PC-9 (cell line): ENCODE measurements at regions not wholly inside any gene's neighbourhood (a gene's known extent, or its start where the extent isn't known, plus 50 kb on each side); places are given as distances from the start of the nearest gene placed in this dataset.
"Not testable (repeated sequence)": the region's sequence is repeated elsewhere in the genome, so short reads cannot be mapped to it uniquely, and the experiment has no call there.

Experiments used
- BruUV-seq: library from RNA; stranded (reverse); fragments of 400-500 nt; replicated peaks from 2 replicates; lab custom pipeline; 2021; lab: Mats Ljungman, UMichigan
- CTCF ChIA-PET: fragments of 300-600 bp; sonication (Branson Sonifier 250); formaldehyde crosslinking; loops from one replicate; lab custom pipeline; 2022; ENCODE audit warnings: antibody characterized with exemption; lab: Charles Lee
- POLR2A ChIA-PET: fragments of 300-600 bp; sonication (Branson Sonifier 250); formaldehyde crosslinking; loops from one replicate; lab custom pipeline; 2022; ENCODE audit warnings: antibody characterized with exemption; ENCODE audit not compliant: unreplicated experiment; lab: Charles Lee
- DNase-seq, 2 experiments: peaks; one replicate each; pipeline versions ENCODE4 v3.0.0 to v3.0.0-alpha.2; 2015 to 2022; ENCODE audit warnings: mixed read lengths in 1 of 2
- H2AFZ ChIP-seq: fragments of 200-600 bp; sonication (generic); 2 replicates; pipeline ENCODE4 v1.8.1; 2017; ENCODE audit warnings: antibody characterized with exemption
- H3F3A ChIP-seq: fragments of 200-600 bp; sonication (generic); 2 replicates; pipeline ENCODE4 v1.8.1; 2017; ENCODE audit warnings: antibody characterized with exemption, mild to moderate bottlenecking, low read depth; ENCODE audit not compliant: insufficient read depth
- H3K27ac ChIP-seq: fragments of 200-600 bp; sonication (generic); 2 replicates; pipeline ENCODE4 v1.6.1; 2016; ENCODE audit warnings: mixed run types
- H3K27me3 ChIP-seq: fragments of 200-600 bp; sonication (generic); 2 replicates; pipeline ENCODE4 v1.6.1; 2016; ENCODE audit warnings: low read depth, mixed run types; ENCODE audit not compliant: insufficient read depth
- H3K36me3 ChIP-seq: fragments of 200-600 bp; sonication (generic); 2 replicates; pipeline ENCODE4 v1.6.1; 2016; ENCODE audit warnings: low read depth, mixed run types
- H3K4me1 ChIP-seq: fragments of 200-600 bp; sonication (generic); replicated peaks from 2 replicates; pipeline ENCODE4 v1.6.1; 2016; ENCODE audit warnings: mixed run types; ENCODE audit not compliant: insufficient read depth
- H3K4me2 ChIP-seq: fragments of 200-600 bp; sonication (generic); 2 replicates; pipeline ENCODE4 v1.6.1; 2017; ENCODE audit warnings: mixed run types
- H3K4me3 ChIP-seq: fragments of 200-600 bp; sonication (generic); 2 replicates; pipeline ENCODE4 v1.6.1; 2016; ENCODE audit warnings: mixed run types
- H3K79me2 ChIP-seq: fragments of 200-600 bp; sonication (generic); 2 replicates; pipeline ENCODE4 v1.6.1; 2017; ENCODE audit warnings: low read depth, mixed run types
- H3K9me2 ChIP-seq: fragments of 200-600 bp; sonication (generic); 2 replicates; pipeline ENCODE4 v1.8.1; 2017; ENCODE audit warnings: mild to moderate bottlenecking; ENCODE audit not compliant: insufficient read depth
- H3K9me3 ChIP-seq: fragments of 200-600 bp; sonication (generic); 2 replicates; pipeline ENCODE4 v1.8.1; 2016; ENCODE audit warnings: low read depth; ENCODE audit not compliant: insufficient read depth
- H4K20me1 ChIP-seq: fragments of 200-600 bp; sonication (generic); 2 replicates; pipeline ENCODE4 v1.8.1; 2017; ENCODE audit not compliant: insufficient read depth
- EZH2 ChIP-seq: fragments of 200-600 bp; sonication (generic); IDR thresholded peaks from 2 replicates; pipeline ENCODE4 v1.8.0; 2017; ENCODE audit warnings: antibody characterized with exemption, low read depth
- intact Hi-C: fragments of 100-400 bp; cut with micrococcal nuclease; formaldehyde crosslinking; loops from one replicate; pipeline ENCODE4 v1.10.0; 2022; ENCODE audit not compliant: unreplicated experiment
- TF ChIP-seq, protein P1 (sequence below): fragments of 200-600 bp; sonication (generic); conservative IDR thresholded peaks from 2 replicates; pipeline ENCODE4 v1.6.1; 2017; ENCODE audit warnings: mixed run types, antibody characterized with exemption, mild to moderate bottlenecking, moderate library complexity

DNA sequence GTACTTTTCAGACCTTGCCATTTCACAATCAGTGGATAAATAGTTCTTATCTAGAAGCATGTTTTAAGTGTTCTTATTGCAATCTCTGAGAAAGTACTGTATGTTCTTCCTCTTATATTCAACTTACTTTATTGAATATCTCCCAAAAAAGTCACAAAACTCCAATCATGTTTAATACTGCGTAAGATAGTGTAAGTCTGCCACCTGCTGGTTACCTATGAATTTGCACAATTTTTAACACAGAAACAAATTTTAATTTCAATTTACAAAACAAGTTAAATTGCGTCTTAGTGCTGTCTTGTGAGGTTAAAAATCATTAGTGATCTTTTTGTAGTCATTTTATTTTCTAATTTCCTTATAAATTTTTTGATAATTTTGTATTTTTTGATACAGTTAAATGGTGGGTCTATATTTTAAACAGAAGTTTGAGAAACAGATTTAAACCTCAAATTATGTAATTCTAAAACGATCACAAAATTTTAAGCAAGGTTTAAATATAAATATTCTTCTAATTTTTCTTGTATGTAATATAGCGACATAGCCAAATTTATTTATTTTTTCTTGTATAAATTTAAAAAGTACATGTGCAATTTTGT, 115.8 kb downstream of the EMB start:
- H3F3A ChIP-seq: no peaks in the 10 kb centered on the region
- H2AFZ ChIP-seq: no peak overlapping the region
- no TSS peak for BruUV-seq
- peaks cover 8% of the 10 kb centered on the region; the same call in 1 of the 2 replicates for H3K27me3 ChIP-seq
- POLR2A ChIA-PET: no interaction called here
- intact Hi-C loops: no loop called here
- CTCF ChIA-PET: no interaction called here
- no peaks in the 10 kb centered on the region for H3K9me3 ChIP-seq
- H4K20me1 ChIP-seq: no peaks in the 10 kb centered on the region
- H3K4me2 ChIP-seq: no peak overlapping the region
- H3K36me3 ChIP-seq: no peaks in the 10 kb centered on the region
- H3K79me2 ChIP-seq: no peaks in the 10 kb centered on the region
- TF ChIP-seq EZH2: no peak
- TF ChIP-seq, protein P1, sequence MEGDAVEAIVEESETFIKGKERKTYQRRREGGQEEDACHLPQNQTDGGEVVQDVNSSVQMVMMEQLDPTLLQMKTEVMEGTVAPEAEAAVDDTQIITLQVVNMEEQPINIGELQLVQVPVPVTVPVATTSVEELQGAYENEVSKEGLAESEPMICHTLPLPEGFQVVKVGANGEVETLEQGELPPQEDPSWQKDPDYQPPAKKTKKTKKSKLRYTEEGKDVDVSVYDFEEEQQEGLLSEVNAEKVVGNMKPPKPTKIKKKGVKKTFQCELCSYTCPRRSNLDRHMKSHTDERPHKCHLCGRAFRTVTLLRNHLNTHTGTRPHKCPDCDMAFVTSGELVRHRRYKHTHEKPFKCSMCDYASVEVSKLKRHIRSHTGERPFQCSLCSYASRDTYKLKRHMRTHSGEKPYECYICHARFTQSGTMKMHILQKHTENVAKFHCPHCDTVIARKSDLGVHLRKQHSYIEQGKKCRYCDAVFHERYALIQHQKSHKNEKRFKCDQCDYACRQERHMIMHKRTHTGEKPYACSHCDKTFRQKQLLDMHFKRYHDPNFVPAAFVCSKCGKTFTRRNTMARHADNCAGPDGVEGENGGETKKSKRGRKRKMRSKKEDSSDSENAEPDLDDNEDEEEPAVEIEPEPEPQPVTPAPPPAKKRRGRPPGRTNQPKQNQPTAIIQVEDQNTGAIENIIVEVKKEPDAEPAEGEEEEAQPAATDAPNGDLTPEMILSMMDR: peak; percentile 92
- no peak overlapping the region for H3K4me3 ChIP-seq
- no peaks in the 10 kb centered on the region for H3K4me1 ChIP-seq
- no peak for DNase-seq
- H3K9me2 ChIP-seq: no peaks in the 10 kb centered on the region
- no peak overlapping the region for H3K27ac ChIP-seq

DNA sequence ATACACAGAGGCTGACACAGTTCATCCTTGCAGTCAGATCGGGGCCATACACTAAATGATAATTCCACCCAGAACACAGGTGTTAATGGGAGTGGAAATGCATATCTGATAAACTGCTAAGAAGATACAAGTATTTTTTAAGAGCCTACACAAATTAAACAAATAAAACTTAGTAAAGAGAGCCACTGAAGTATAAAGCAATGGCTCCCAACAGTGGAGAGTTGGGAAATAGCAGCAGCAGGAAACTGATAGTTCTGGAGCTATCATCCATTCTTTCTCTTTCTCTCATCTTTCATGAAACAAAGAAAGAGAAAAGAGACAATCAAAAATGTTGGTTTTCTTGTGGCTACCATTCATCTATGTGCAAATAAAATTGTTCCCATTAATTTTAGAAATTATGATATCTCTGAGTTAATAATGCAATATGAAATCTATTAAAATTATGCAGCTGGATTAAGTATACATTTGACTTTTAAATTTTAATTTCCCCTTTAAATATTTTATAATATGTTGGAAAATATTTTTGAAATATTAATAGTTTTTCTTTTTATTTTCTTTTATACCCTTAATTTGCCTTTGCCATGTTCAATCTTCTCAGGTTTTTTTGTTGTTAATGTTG, 120.8 kb downstream of the EMB start:
- Histone ChIP-seq H3F3A (no peaks in the 10 kb centered on the region), H3K79me2 (no peaks in the 10 kb centered on the region), H3K27me3 (no peaks in the 10 kb centered on the region), H4K20me1 (no peaks in the 10 kb centered on the region), H3K9me2 (no peaks in the 10 kb centered on the region; the same call in 1 of the 2 replicates), H3K4me1 (no peaks in the 10 kb centered on the region), H3K9me3 (no peaks in the 10 kb centered on the region), H3K4me3 (no peak overlapping the region), H2AFZ (no peak overlapping the region), H3K4me2 (no peak overlapping the region), H3K27ac (no peak overlapping the region), H3K36me3 (no peaks in the 10 kb centered on the region)
- TF ChIP-seq, protein P1: peak; percentile 63; the same call in 1 of the 2 replicates
- TF ChIP-seq EZH2: no peak
- no TSS peak for BruUV-seq
- intact Hi-C loops: no loop called here
- ChIA-PET POLR2A (interaction anchor here (0.7 kb wide), 1 partner anchor 496 kb away, joined by 4 read pairs; no protein-coding TSS in a partner anchor), CTCF (no interaction called here)
- no peak for DNase-seq

DNA sequence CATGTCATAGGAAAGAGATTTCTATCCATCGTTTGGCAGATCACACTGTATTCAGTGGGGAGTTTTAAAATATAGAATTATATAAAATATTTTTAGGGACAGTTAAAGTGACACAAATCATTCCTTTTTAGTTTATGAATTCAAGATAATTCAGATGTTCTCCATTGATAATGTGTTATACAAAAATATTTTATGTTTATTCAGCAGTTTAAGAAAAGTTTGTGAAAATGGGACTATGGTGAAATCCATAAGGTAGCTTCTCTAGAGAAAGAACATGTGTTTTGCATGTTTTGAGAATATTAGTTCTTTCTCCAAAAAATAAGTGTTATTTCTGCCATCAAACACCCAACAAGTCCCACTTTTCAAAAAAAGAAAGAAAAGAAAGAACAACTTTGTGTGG, 122.9 kb downstream of the EMB start:
- POLR2A ChIA-PET: no interaction called here

DNA sequence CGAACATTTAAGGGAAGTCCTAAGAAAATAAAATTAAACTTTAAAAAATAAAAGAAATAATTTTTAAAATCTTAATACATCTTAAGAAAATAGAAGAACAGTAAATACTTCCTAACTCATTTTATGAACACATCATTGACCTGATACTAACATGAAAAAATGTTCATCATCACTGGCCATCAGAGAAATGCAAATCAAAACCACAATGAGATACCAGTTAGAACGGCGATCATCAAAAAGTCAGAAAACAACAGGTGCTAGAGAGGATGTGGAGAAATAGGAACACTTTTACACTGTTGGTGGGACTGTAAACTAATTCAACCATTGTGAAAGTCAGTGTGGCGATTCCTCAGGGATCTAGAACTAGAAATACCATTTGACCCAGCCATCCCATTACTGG, 134.6 kb downstream of the EMB start:
- POLR2A ChIA-PET, H3K27ac ChIP-seq, H3K9me3 ChIP-seq, H3K27me3 ChIP-seq, BruUV-seq, H3K79me2 ChIP-seq, H3K9me2 ChIP-seq, DNase-seq, H3F3A ChIP-seq, H4K20me1 ChIP-seq, intact Hi-C loops, H3K36me3 ChIP-seq, H2AFZ ChIP-seq, H3K4me2 ChIP-seq, H3K4me3 ChIP-seq, CTCF ChIA-PET: not testable (repeated sequence)
- H3K4me1 ChIP-seq: peaks cover 24% of the 10 kb centered on the region

More for the DNA sequence above, 122.9 kb downstream of the EMB start:
- Histone ChIP-seq H3K9me2 (no peaks in the 10 kb centered on the region; the same call in 1 of the 2 replicates), H3K27ac (no peak overlapping the region), H3K4me1 (no peaks in the 10 kb centered on the region), H4K20me1 (no peaks in the 10 kb centered on the region), H3K4me2 (no peak overlapping the region), H3K79me2 (no peaks in the 10 kb centered on the region), H3K9me3 (no peaks in the 10 kb centered on the region), H2AFZ (no peak overlapping the region), H3K27me3 (no peaks in the 10 kb centered on the region), H3F3A (no peaks in the 10 kb centered on the region), H3K4me3 (no peak overlapping the region), H3K36me3 (no peaks in the 10 kb centered on the region)
- CTCF ChIA-PET: no interaction called here
- BruUV-seq: no TSS peak
- no peak for TF ChIP-seq EZH2
- TF ChIP-seq, protein P1: no peak
- intact Hi-C loops: no loop called here
- no peak for DNase-seq
